ENCODE measurements at regions not wholly inside any gene's neighbourhood (a gene's known extent, or its start where the extent isn't known, plus 50 kb on each side); places are given as distances from the start of the nearest gene placed in this dataset.
"Not testable (repeated sequence)": the region's sequence is repeated elsewhere in the genome, so short reads cannot be mapped to it uniquely, and the experiment has no call there.

GRCh38 chr4:13678186-13678924 lies 50.8 kb upstream of the BOD1L1 start:
- no peak for DNase-seq

DNA sequence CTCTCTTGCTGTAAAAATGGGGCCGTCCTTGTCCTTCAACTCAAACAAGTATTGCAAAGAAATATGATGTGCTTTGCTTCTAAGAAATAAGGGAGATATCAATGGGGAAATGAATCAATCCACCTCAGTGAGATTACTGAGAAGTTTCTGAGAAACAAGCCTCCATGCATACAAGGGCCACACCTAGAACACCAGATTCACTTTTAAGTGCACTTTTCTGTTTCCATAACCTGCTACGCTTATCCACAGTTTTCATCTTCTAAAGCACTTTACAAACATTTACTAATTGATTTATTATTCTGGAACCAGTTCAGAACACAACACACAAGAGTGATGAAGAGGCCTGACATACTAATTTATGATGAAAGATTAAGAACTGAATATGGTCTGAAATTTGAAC lies 54.0 kb upstream of the BOD1L1 start:
- no peak for DNase-seq

DNA sequence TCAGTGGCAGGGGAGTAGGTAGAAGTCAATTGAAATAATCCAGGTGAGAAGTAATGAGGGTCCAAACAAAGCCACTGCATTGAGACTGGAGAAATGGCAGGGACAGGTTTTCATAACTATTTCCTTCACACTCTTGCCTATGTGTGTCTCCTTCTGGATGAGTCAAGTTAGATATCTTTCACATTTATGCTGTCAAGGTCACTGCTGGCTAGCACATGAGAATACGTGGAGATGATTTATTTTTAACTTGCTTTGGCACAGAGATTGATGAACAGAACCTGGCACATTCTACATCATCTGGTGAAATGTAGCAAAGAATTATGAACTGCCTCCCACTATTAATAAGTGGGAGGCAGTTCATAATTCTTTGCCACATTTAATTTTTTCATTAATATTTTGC lies 66.7 kb upstream of the BOD1L1 start:
- no peak for DNase-seq

GRCh38 chr4:13698296-13698695 lies 70.8 kb upstream of the BOD1L1 start:
- DNase-seq = no peak

- DNase-seq = no peak
These were observed 72.7 kb upstream of the BOD1L1 start for GRCh38 chr4:13700021-13700857.

DNA sequence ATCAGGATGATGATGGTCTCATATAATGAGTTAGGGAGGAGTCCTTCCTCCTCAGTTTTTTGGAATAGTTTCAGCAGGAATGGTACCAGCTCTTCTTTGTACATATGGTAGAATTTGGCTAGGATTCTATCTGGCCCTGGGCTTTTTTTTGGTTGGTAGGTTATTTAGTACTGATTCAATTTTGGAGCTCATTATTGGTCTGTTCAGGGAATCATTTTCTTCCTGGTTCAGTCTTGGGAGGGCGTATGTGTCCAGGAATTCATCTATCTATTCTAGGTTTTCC lies 73.3 kb upstream of the BOD1L1 start:
- not testable (repeated sequence) for DNase-seq

GRCh38 chr4:13701937-13702446 lies 74.5 kb upstream of the BOD1L1 start:
- peak; percentile 5 for DNase-seq

- no peak for DNase-seq
These were observed 75.6 kb upstream of the BOD1L1 start for GRCh38 chr4:13703096-13703495.

- no peak for DNase-seq
These were observed 76.5 kb upstream of the BOD1L1 start for GRCh38 chr4:13704035-13704434.

DNA sequence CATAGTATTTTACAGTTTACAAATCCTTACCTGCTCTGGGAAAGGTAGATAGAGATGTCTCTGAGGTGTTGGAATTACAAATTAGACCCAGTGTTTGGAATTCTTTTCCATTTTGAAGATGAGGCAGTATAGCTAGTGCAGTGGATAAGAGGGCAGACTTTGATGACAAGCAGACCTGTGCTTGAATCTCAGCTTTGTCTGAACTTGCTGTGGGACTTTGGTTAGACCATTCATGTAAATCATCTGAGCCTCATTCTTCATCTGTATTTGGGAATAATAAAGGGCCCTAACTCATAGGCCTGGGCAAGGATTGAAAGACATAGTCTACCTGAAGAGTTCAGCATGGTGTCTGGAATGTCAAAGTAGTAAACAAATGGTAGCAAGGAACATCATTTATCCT lies 77.2 kb upstream of the BOD1L1 start:
- no peak for DNase-seq

DNA sequence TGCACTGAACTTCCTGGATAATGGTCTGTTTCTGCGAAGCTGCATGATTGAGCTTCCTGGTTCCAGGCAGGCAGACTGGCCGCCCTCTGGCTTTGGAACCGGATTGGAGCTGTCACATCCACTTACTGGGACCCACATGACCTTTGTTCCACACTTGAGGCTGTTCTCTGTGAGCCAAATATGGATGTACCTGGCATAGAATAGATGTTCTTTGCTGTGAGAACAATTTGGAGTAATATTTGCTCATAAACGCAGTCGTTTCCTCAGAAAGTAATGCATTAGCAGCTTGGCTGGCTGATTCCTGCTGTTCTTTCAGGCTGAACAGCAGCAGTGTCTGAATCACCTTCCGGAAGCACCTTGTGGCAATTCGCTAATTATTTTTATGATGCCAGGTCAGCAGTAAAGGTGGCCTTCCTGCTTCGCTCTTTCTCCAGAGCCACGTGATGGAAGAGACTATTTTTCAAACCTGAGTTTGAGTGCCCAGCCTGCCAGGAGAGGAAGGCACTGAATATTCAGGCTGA lies 78.1 kb upstream of the BOD1L1 start:
- no peak for DNase-seq

- DNase-seq = no peak
These were observed 78.6 kb upstream of the BOD1L1 start for GRCh38 chr4:13706120-13706519.

- no peak for DNase-seq
These were observed 79.2 kb upstream of the BOD1L1 start for GRCh38 chr4:13706716-13707115.

DNA sequence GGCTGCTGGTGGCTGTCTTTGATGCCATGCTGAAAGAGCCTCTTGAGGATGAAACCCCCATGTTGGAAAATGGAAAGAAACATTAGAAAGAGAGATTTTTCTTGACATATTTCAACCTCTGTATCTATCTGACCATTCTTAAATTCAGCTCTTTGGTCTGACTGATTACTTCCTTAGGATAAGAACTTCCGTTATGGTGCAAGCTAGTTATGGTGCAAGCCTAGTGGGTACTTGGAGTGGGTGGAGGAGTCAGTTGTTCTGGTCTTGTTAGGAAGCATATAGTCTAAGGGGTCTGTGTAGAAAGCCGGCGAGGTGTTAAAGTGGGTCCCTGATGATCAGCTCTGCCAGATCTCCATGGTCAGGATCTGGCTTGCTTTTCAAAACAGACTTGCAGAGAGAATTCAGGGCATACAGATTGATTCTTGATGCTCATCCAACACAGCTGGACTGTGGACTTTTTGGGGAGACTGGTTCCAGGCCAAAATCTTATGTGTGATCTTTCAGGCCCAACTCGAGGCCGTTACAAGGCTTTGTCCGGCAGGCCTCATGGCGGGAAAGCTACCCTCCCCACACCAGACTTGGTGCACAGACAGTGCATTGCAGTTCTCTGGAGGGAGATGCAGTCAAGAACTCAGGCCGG lies 82.8 kb upstream of the BOD1L1 start:
- DNase-seq = no peak

- DNase-seq = no peak
These were observed 83.8 kb upstream of the BOD1L1 start for GRCh38 chr4:13711233-13711785.

GRCh38 chr4:13721894-13722293 lies 94.4 kb upstream of the BOD1L1 start:
- no peak for DNase-seq

- DNase-seq = no peak
These were observed 95.1 kb upstream of the BOD1L1 start for GRCh38 chr4:13722649-13723048.

DNA sequence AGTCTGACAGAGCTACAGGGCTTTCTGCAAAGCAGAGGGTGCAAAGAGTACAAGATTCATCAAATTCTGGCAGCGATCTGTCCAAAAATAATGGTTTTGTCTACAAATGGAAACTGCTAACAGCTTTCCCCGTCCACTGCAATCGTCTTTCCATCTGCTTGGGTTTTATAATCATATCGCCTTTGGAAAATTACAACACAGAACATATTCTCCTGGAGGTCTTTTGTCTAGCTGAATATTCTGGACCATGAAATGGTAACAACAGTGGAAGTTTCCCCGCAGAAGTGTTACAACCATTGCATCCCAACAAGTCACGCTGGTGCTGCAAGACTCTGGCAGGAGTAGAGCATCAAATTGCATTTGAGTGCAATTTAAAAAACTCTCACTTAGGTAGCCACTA lies 101.2 kb upstream of the BOD1L1 start:
- no peak for DNase-seq

DNA sequence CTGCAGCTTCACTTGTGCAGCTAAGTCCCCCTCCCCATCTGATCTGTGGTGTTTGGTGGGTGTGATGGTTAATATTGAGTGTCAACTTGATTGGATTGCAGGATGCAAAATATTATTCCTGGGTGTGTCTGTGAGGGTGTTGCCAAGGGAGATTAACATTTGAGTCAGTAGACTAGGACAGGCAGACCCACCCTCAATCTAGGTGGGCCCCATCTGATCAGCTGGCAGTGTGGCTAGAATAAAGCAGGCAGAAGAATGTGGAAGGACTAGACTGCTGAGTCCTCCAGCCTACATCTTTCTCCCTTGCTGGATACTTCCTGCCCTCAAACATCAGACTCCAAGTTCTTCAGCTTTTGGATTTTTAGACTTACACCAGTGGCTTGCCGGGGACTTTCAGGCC lies 103.5 kb upstream of the BOD1L1 start:
- DNase-seq = no peak

- DNase-seq = no peak
These were observed 106.3 kb upstream of the BOD1L1 start for GRCh38 chr4:13733817-13734216.

DNA sequence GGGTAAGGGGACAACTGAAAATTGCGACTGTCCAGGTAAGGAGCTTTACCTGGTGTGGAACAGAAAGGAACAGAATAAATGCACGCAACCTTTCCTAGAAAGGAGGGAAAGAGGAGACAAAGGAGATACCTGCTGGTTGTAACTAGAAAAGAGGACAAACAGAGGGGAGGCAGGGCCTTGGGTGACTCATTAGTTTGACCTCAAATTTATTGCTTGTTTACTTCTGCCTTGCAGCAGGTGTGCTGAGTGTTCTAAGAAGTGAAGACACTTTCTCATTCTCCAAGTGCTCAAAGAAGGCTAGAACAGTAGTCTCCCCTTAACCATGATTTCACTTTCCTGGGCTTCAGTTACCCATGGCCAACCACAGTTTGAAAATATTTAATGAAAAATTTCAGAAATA lies 123.1 kb upstream of the BOD1L1 start:
- DNase-seq = no peak

DNA sequence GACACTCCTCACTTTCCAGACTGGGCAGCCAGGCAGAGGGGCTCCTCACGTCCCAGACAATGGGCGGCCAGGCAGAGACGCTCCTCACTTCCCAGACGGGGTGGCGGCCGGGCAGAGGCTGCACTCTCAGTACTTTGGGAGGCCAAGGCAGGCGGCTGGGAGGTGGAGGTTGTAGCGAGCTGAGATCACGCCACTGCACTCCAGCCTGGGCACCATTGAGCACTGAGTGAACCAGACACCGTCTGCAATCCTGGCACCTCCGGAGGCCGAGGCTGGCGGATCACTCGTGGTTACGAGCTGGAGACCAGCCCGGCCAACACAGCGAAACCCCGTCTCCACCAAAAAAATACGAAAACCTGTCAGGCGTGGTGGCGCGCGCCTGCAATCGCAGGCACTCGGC lies 134.1 kb upstream of the BOD1L1 start:
- DNase-seq = not testable (repeated sequence)

DNA sequence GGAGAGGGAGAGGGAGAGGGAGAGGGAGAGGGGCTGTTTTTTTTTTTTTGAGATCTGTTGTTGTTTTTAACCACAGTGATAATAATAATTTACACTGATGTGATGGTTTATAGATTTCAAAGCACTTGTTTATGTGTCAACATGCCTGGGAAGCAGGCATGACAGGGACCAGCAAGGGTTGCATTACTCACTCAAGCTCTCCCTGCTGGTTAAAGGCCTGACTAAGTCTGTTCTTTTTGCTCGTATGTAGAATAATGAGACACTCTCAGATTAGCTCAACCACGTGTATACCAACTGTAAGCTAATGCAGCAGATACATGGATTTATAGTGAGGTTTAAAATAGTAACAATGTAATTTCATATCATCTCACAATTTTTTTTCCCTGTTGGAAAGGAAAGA lies 134.6 kb upstream of the BOD1L1 start:
- DNase-seq = no peak

All from GOT3 (cell line).